ENCODE measurements at regions not wholly inside any gene's neighbourhood (a gene's known extent, or its start where the extent isn't known, plus 50 kb on each side); places are given as distances from the start of the nearest gene placed in this dataset.

GRCh38 chr5:120083851-120084542, 380.1 kb upstream of the PRR16 start:
- Histone ChIP-seq H3K4me1 (ENCODE audit: control insufficient read depth in 3 of 3, insufficient read depth in 2 of 3, low read depth in 1 of 3, low read length in 2 of 3) (no peaks in the 10 kb centered on the region), H3K9me3 (ENCODE audit: control insufficient read depth in 2 of 2, insufficient read depth in 1 of 2, low read depth in 1 of 2, low read length in 1 of 2) (no peaks in the 10 kb centered on the region), H3K27me3 (ENCODE audit: control insufficient read depth in 3 of 3, insufficient read depth in 3 of 3, low read length in 3 of 3) (no peaks in the 10 kb centered on the region), H3K27ac (ENCODE audit: low read depth in 1 of 3, low read length in 2 of 3) (no peak overlapping the region), H3K36me3 (ENCODE audit: control insufficient read depth in 3 of 3, insufficient read depth in 2 of 3, low read depth in 1 of 3, low read length in 3 of 3) (no peaks in the 10 kb centered on the region), H3K4me3 (ENCODE audit: low read depth in 1 of 3, low read length in 3 of 3) (no peak overlapping the region)
- no peak for FAIRE-seq
- DNase-seq = no peak

GRCh38 chr5:120084543-120084870, 379.6 kb upstream of the PRR16 start:
- Histone ChIP-seq H3K27me3 (ENCODE audit: control insufficient read depth in 3 of 3, insufficient read depth in 3 of 3, low read length in 3 of 3) (no peaks in the 10 kb centered on the region), H3K4me3 (ENCODE audit: low read depth in 1 of 3, low read length in 3 of 3) (no peak overlapping the region), H3K4me1 (ENCODE audit: control insufficient read depth in 3 of 3, insufficient read depth in 2 of 3, low read depth in 1 of 3, low read length in 2 of 3) (no peaks in the 10 kb centered on the region), H3K36me3 (ENCODE audit: control insufficient read depth in 3 of 3, insufficient read depth in 2 of 3, low read depth in 1 of 3, low read length in 3 of 3) (no peaks in the 10 kb centered on the region), H3K9me3 (ENCODE audit: control insufficient read depth in 2 of 2, insufficient read depth in 1 of 2, low read depth in 1 of 2, low read length in 1 of 2) (no peaks in the 10 kb centered on the region), H3K27ac (ENCODE audit: low read depth in 1 of 3, low read length in 2 of 3) (no peak overlapping the region)
- FAIRE-seq (no peak), DNase-seq (no peak)
- 46 to 80% (median 73%) methylated on average over 2 of the region's 2 CpGs for WGBS, 3 donors

GRCh38 chr5:120086081-120086480, 378.0 kb upstream of the PRR16 start:
- WGBS, 3 donors = 47 to 70% (median 48%) methylated on average over 2 of the region's 2 CpGs
- no peaks in the 10 kb centered on the region for H3K27me3 ChIP-seq (ENCODE audit: control insufficient read depth in 3 of 3, insufficient read depth in 3 of 3, low read length in 3 of 3)
- no peak for DNase-seq
- no peaks in the 10 kb centered on the region for H3K9me3 ChIP-seq (ENCODE audit: control insufficient read depth in 2 of 2, insufficient read depth in 1 of 2, low read depth in 1 of 2, low read length in 1 of 2)
- H3K36me3 ChIP-seq (ENCODE audit: control insufficient read depth in 3 of 3, insufficient read depth in 2 of 3, low read depth in 1 of 3, low read length in 3 of 3) = no peaks in the 10 kb centered on the region
- H3K4me3 ChIP-seq (ENCODE audit: low read depth in 1 of 3, low read length in 3 of 3) = no peak overlapping the region
- no peaks in the 10 kb centered on the region for H3K4me1 ChIP-seq (ENCODE audit: control insufficient read depth in 3 of 3, insufficient read depth in 2 of 3, low read depth in 1 of 3, low read length in 2 of 3)
- FAIRE-seq = no peak
- no peak overlapping the region for H3K27ac ChIP-seq (ENCODE audit: low read depth in 1 of 3, low read length in 2 of 3)

- DNase-seq (no peak), FAIRE-seq (no peak)
- Histone ChIP-seq H3K4me1 (ENCODE audit: control insufficient read depth in 3 of 3, insufficient read depth in 2 of 3, low read depth in 1 of 3, low read length in 2 of 3) (no peaks in the 10 kb centered on the region), H3K27me3 (ENCODE audit: control insufficient read depth in 3 of 3, insufficient read depth in 3 of 3, low read length in 3 of 3) (no peaks in the 10 kb centered on the region), H3K36me3 (ENCODE audit: control insufficient read depth in 3 of 3, insufficient read depth in 2 of 3, low read depth in 1 of 3, low read length in 3 of 3) (no peaks in the 10 kb centered on the region), H3K27ac (ENCODE audit: low read depth in 1 of 3, low read length in 2 of 3) (no peak overlapping the region), H3K9me3 (ENCODE audit: control insufficient read depth in 2 of 2, insufficient read depth in 1 of 2, low read depth in 1 of 2, low read length in 1 of 2) (no peaks in the 10 kb centered on the region), H3K4me3 (ENCODE audit: low read depth in 1 of 3, low read length in 3 of 3) (no peak overlapping the region)
- WGBS, 3 donors = 68 to 86% (median 75%) methylated on average over 2 of the region's 2 CpGs
Observed at GRCh38 chr5:120088412-120088811, 375.7 kb upstream of the PRR16 start.

GRCh38 chr5:120088836-120089235, 375.3 kb upstream of the PRR16 start:
- no peak overlapping the region for H3K27ac ChIP-seq (ENCODE audit: low read depth in 1 of 3, low read length in 2 of 3)
- DNase-seq = no peak
- no peaks in the 10 kb centered on the region for H3K36me3 ChIP-seq (ENCODE audit: control insufficient read depth in 3 of 3, insufficient read depth in 2 of 3, low read depth in 1 of 3, low read length in 3 of 3)
- H3K4me3 ChIP-seq (ENCODE audit: low read depth in 1 of 3, low read length in 3 of 3) = no peak overlapping the region
- no peaks in the 10 kb centered on the region for H3K9me3 ChIP-seq (ENCODE audit: control insufficient read depth in 2 of 2, insufficient read depth in 1 of 2, low read depth in 1 of 2, low read length in 1 of 2)
- no peak for FAIRE-seq
- no peaks in the 10 kb centered on the region for H3K4me1 ChIP-seq (ENCODE audit: control insufficient read depth in 3 of 3, insufficient read depth in 2 of 3, low read depth in 1 of 3, low read length in 2 of 3)
- WGBS, 3 donors = 3 to 37% (median 4%) methylated on average over 1 of the region's 1 CpG
- H3K27me3 ChIP-seq (ENCODE audit: control insufficient read depth in 3 of 3, insufficient read depth in 3 of 3, low read length in 3 of 3) = no peaks in the 10 kb centered on the region

GRCh38 chr5:120091376-120091948, 372.6 kb upstream of the PRR16 start:
- WGBS, 3 donors = 42 to 68% (median 55%) methylated on average over 3 of the region's 3 CpGs
- no peaks in the 10 kb centered on the region for H3K27me3 ChIP-seq (ENCODE audit: control insufficient read depth in 3 of 3, insufficient read depth in 3 of 3, low read length in 3 of 3)
- DNase-seq (no peak), FAIRE-seq (no peak)
- no peaks in the 10 kb centered on the region for H3K4me1 ChIP-seq (ENCODE audit: control insufficient read depth in 3 of 3, insufficient read depth in 2 of 3, low read depth in 1 of 3, low read length in 2 of 3)
- H3K9me3 ChIP-seq (ENCODE audit: control insufficient read depth in 2 of 2, insufficient read depth in 1 of 2, low read depth in 1 of 2, low read length in 1 of 2) = no peaks in the 10 kb centered on the region
- no peak overlapping the region for H3K27ac ChIP-seq (ENCODE audit: low read depth in 1 of 3, low read length in 2 of 3)
- H3K4me3 ChIP-seq (ENCODE audit: low read depth in 1 of 3, low read length in 3 of 3) = no peak overlapping the region
- H3K36me3 ChIP-seq (ENCODE audit: control insufficient read depth in 3 of 3, insufficient read depth in 2 of 3, low read depth in 1 of 3, low read length in 3 of 3) = no peaks in the 10 kb centered on the region

GRCh38 chr5:120092649-120093048, 371.5 kb upstream of the PRR16 start:
- WGBS, 3 donors = 64 to 77% (median 77%) methylated on average over 2 of the region's 2 CpGs

GRCh38 chr5:120093178-120093577, 370.9 kb upstream of the PRR16 start:
- no peaks in the 10 kb centered on the region for H3K36me3 ChIP-seq (ENCODE audit: control insufficient read depth in 3 of 3, insufficient read depth in 2 of 3, low read depth in 1 of 3, low read length in 3 of 3)
- no peak overlapping the region for H3K4me3 ChIP-seq (ENCODE audit: low read depth in 1 of 3, low read length in 3 of 3)
- FAIRE-seq = no peak
- no peaks in the 10 kb centered on the region for H3K27me3 ChIP-seq (ENCODE audit: control insufficient read depth in 3 of 3, insufficient read depth in 3 of 3, low read length in 3 of 3)
- H3K9me3 ChIP-seq (ENCODE audit: control insufficient read depth in 2 of 2, insufficient read depth in 1 of 2, low read depth in 1 of 2, low read length in 1 of 2) = no peaks in the 10 kb centered on the region
- no peaks in the 10 kb centered on the region for H3K4me1 ChIP-seq (ENCODE audit: control insufficient read depth in 3 of 3, insufficient read depth in 2 of 3, low read depth in 1 of 3, low read length in 2 of 3)
- H3K27ac ChIP-seq (ENCODE audit: low read depth in 1 of 3, low read length in 2 of 3) = no peak overlapping the region
- DNase-seq = no peak
- WGBS, 3 donors = 74 to 85% (median 80%) methylated on average over 7 of the region's 7 CpGs

More at GRCh38 chr5:120092649-120093048, 371.5 kb upstream of the PRR16 start:
- no peak overlapping the region for H3K4me3 ChIP-seq (ENCODE audit: low read depth in 1 of 3, low read length in 3 of 3)
- no peaks in the 10 kb centered on the region for H3K36me3 ChIP-seq (ENCODE audit: control insufficient read depth in 3 of 3, insufficient read depth in 2 of 3, low read depth in 1 of 3, low read length in 3 of 3)
- no peaks in the 10 kb centered on the region for H3K27me3 ChIP-seq (ENCODE audit: control insufficient read depth in 3 of 3, insufficient read depth in 3 of 3, low read length in 3 of 3)
- no peak overlapping the region for H3K27ac ChIP-seq (ENCODE audit: low read depth in 1 of 3, low read length in 2 of 3)
- DNase-seq (no peak), FAIRE-seq (no peak)
- no peaks in the 10 kb centered on the region for H3K9me3 ChIP-seq (ENCODE audit: control insufficient read depth in 2 of 2, insufficient read depth in 1 of 2, low read depth in 1 of 2, low read length in 1 of 2)
- no peaks in the 10 kb centered on the region for H3K4me1 ChIP-seq (ENCODE audit: control insufficient read depth in 3 of 3, insufficient read depth in 2 of 3, low read depth in 1 of 3, low read length in 2 of 3)

GRCh38 chr5:120096413-120096812, 367.7 kb upstream of the PRR16 start:
- no peaks in the 10 kb centered on the region for H3K36me3 ChIP-seq (ENCODE audit: control insufficient read depth in 3 of 3, insufficient read depth in 2 of 3, low read depth in 1 of 3, low read length in 3 of 3)
- H3K27me3 ChIP-seq (ENCODE audit: control insufficient read depth in 3 of 3, insufficient read depth in 3 of 3, low read length in 3 of 3) = no peaks in the 10 kb centered on the region
- H3K9me3 ChIP-seq (ENCODE audit: control insufficient read depth in 2 of 2, insufficient read depth in 1 of 2, low read depth in 1 of 2, low read length in 1 of 2) = no peaks in the 10 kb centered on the region
- DNase-seq (no peak), FAIRE-seq (no peak)
- no peaks in the 10 kb centered on the region for H3K4me1 ChIP-seq (ENCODE audit: control insufficient read depth in 3 of 3, insufficient read depth in 2 of 3, low read depth in 1 of 3, low read length in 2 of 3)
- H3K4me3 ChIP-seq (ENCODE audit: low read depth in 1 of 3, low read length in 3 of 3) = no peak overlapping the region
- no peak overlapping the region for H3K27ac ChIP-seq (ENCODE audit: low read depth in 1 of 3, low read length in 2 of 3)
- 7 to 39% (median 14%) methylated on average over 3 of the region's 3 CpGs for WGBS, 3 donors

Data from small intestine (tissue), 7 donors.